Panc1 (cell line): ENCODE measurements at regions not wholly inside any gene's neighbourhood (a gene's known extent, or its start where the extent isn't known, plus 50 kb on each side); places are given as distances from the start of the nearest gene placed in this dataset.

Experiments
- ATAC-seq: fragments of 200-7000 bp; cut with Tn5 transposase; 2 replicates; pipeline ENCODE4 v1.9.1; 2020; ENCODE audit warnings: mild to moderate bottlenecking, moderate library complexity
- BruUV-seq: library from RNA; stranded (reverse); fragments of 400-500 nt; replicated peaks from 2 replicates; lab custom pipeline; 2021; lab: Mats Ljungman, UMichigan
- CTCF ChIA-PET: fragments of 300-600 bp; sonication (Branson Sonifier 250); formaldehyde crosslinking; loops from one replicate; lab custom pipeline; 2022; ENCODE audit warnings: antibody characterized with exemption; lab: Charles Lee
- POLR2A ChIA-PET: fragments of 300-600 bp; sonication (Branson Sonifier 250); formaldehyde crosslinking; loops from one replicate; lab custom pipeline; 2022; ENCODE audit warnings: antibody characterized with exemption; lab: Charles Lee
- DNase-seq: peaks from one replicate; pipeline ENCODE4 v3.0.0-alpha.2; 2010; ENCODE audit warnings: low read depth, low spot score
- H3K27ac ChIP-seq: 2 replicates; pipeline ENCODE4 v1.5.1; 2011; ENCODE audit warnings: mild to moderate bottlenecking, low read length, inconsistent platforms
- H3K27me3 ChIP-seq: fragments of 200-500 bp; sonication (Bioruptor generic); 2 replicates; pipeline ENCODE4 v1.6.0; 2014; ENCODE audit warnings: low read length, inconsistent platforms; ENCODE audit not compliant: control insufficient read depth, insufficient read depth
- H3K36me3 ChIP-seq: fragments of 200-500 bp; sonication (Bioruptor generic); 2 replicates; pipeline ENCODE4 v1.5.1; 2014; ENCODE audit warnings: inconsistent platforms, mild to moderate bottlenecking, low read length, moderate library complexity; ENCODE audit not compliant: control insufficient read depth, insufficient read depth
- H3K4me1 ChIP-seq: 2 replicates; pipeline ENCODE4 v1.5.1; 2011; ENCODE audit warnings: inconsistent platforms, mild to moderate bottlenecking, low read length, moderate library complexity; ENCODE audit not compliant: control insufficient read depth, insufficient read depth
- H3K4me3 ChIP-seq, 2 experiments: 2 replicates each; pipeline ENCODE4 v1.5.1; 2011 to 2012; ENCODE audit warnings: low read depth in 2 of 2, low read length in 2 of 2, mild to moderate bottlenecking in 2 of 2, inconsistent platforms in 1 of 2, moderate library complexity in 1 of 2
- H3K9me3 ChIP-seq: fragments of 200-500 bp; sonication (Bioruptor generic); 2 replicates; pipeline ENCODE4 v1.5.1; 2014; ENCODE audit warnings: low read depth, mild to moderate bottlenecking, inconsistent platforms, low read length, moderate library complexity; ENCODE audit not compliant: control insufficient read depth, insufficient read depth
- POLR2AphosphoS5 ChIP-seq: IDR thresholded peaks from 2 replicates; pipeline ENCODE4 v1.6.1; 2012; ENCODE audit warnings: mild to moderate bottlenecking, low read depth, low read length, moderate library complexity
- SIN3A ChIP-seq: IDR thresholded peaks from 2 replicates; pipeline ENCODE4 v1.6.1; 2012; ENCODE audit warnings: low read depth, mild to moderate bottlenecking, low read length, moderate library complexity, borderline replicate concordance; ENCODE audit not compliant: insufficient read depth
- TCF7L2 ChIP-seq: IDR thresholded peaks from 2 replicates; pipeline ENCODE4 v1.6.1; 2011; ENCODE audit warnings: mild to moderate bottlenecking, low read depth, low read length, inconsistent platforms
- in situ Hi-C: cut with HindIII; loops from 2 replicates; pipeline ENCODE4 v1.10.0; 2016; ENCODE audit warnings: low sequenced_read_pairs, low pct_unique_long_range_greater_than_20kb
- intact Hi-C: fragments of 100-400 bp; cut with micrococcal nuclease; formaldehyde crosslinking; loops from one replicate; pipeline ENCODE4 v1.10.0; 2022; ENCODE audit not compliant: unreplicated experiment
- TF ChIP-seq, protein P1 (sequence below): fragments of 450-650 bp; IDR thresholded peaks from 2 replicates; pipeline ENCODE4 v1.5.1; 2017; ENCODE audit warnings: mild to moderate bottlenecking
- TF ChIP-seq, protein P2 (sequence below), 2 experiments: IDR thresholded peaks; 2 replicates each; pipeline ENCODE4 v1.6.1; 2011 to 2012; ENCODE audit warnings: low read depth in 2 of 2, control low read depth in 1 of 2, low read length in 1 of 2, mild to moderate bottlenecking in 1 of 2, moderate library complexity in 1 of 2; ENCODE audit not compliant: insufficient read depth in 1 of 2

DNA sequence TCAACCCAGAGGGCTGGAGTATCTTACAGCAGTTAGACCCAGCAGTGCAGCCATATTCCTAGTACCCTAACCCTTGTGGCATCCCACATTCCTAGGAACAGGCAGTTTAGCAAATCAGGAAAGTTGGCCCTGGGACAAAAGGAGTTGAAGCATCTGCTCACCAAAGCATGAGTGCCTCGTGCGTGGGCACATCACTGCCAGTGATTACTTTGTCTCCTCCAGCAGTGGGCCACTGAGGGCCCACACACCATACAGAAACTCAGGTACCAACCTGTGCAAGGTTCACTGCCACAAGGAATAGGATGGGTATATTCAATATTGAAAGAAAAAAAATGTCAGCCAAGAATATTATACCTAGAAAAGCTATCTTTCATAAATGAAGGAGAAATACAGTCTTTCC is 227.5 kb upstream of the CNTN5 start:
- intact Hi-C loops (no loop called here), in situ Hi-C loops (no loop called here)
- CTCF ChIA-PET: no interaction called here
- Histone ChIP-seq H3K27ac (no peak overlapping the region), H3K4me3 (no peak overlapping the region), H3K9me3 (0 out of 2 replicates have a peak, but pooled peaks cover 3% of the 10 kb centered on the region), H3K27me3 (no peaks in the 10 kb centered on the region), H3K36me3 (no peaks in the 10 kb centered on the region), H3K4me1 (no peaks in the 10 kb centered on the region)
- BruUV-seq: no TSS peak
- DNase-seq (no peak), ATAC-seq (no peak)
- TF ChIP-seq, protein P1, sequence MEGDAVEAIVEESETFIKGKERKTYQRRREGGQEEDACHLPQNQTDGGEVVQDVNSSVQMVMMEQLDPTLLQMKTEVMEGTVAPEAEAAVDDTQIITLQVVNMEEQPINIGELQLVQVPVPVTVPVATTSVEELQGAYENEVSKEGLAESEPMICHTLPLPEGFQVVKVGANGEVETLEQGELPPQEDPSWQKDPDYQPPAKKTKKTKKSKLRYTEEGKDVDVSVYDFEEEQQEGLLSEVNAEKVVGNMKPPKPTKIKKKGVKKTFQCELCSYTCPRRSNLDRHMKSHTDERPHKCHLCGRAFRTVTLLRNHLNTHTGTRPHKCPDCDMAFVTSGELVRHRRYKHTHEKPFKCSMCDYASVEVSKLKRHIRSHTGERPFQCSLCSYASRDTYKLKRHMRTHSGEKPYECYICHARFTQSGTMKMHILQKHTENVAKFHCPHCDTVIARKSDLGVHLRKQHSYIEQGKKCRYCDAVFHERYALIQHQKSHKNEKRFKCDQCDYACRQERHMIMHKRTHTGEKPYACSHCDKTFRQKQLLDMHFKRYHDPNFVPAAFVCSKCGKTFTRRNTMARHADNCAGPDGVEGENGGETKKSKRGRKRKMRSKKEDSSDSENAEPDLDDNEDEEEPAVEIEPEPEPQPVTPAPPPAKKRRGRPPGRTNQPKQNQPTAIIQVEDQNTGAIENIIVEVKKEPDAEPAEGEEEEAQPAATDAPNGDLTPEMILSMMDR: no peak
- POLR2A ChIA-PET: no interaction called here

DNA sequence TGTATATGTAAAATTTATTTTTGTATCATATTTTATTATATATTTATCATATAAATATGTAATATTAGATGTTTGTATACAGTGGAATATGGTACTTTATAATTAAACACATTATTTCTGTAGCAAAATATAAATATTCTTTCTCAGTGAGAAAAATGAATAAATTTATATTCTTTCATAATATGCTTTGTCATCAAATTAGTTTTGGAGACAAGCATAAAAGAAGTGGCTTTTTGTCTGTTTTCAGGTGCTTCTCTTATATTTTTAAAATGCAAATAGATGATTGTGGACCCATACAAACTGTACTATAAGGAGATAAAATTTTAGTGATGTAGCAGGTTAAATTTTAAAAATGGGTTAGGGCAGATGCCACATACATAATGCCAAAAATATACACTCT is 222.4 kb upstream of the CNTN5 start:
- no peak for ATAC-seq
- Histone ChIP-seq H3K36me3 (no peaks in the 10 kb centered on the region), H3K9me3 (0 out of 2 replicates have a peak, but pooled peaks cover 3% of the 10 kb centered on the region), H3K4me3 (no peak overlapping the region), H3K4me1 (no peaks in the 10 kb centered on the region), H3K27me3 (no peaks in the 10 kb centered on the region), H3K27ac (no peak overlapping the region)
- no peak for DNase-seq
- POLR2A ChIA-PET: no interaction called here
- CTCF ChIA-PET: no interaction called here
- BruUV-seq: no TSS peak
- in situ Hi-C loops: no loop called here
- no peak for TF ChIP-seq TCF7L2
- no peak for TF ChIP-seq SIN3A
- no peak for TF ChIP-seq POLR2AphosphoS5
- TF ChIP-seq, protein P2, sequence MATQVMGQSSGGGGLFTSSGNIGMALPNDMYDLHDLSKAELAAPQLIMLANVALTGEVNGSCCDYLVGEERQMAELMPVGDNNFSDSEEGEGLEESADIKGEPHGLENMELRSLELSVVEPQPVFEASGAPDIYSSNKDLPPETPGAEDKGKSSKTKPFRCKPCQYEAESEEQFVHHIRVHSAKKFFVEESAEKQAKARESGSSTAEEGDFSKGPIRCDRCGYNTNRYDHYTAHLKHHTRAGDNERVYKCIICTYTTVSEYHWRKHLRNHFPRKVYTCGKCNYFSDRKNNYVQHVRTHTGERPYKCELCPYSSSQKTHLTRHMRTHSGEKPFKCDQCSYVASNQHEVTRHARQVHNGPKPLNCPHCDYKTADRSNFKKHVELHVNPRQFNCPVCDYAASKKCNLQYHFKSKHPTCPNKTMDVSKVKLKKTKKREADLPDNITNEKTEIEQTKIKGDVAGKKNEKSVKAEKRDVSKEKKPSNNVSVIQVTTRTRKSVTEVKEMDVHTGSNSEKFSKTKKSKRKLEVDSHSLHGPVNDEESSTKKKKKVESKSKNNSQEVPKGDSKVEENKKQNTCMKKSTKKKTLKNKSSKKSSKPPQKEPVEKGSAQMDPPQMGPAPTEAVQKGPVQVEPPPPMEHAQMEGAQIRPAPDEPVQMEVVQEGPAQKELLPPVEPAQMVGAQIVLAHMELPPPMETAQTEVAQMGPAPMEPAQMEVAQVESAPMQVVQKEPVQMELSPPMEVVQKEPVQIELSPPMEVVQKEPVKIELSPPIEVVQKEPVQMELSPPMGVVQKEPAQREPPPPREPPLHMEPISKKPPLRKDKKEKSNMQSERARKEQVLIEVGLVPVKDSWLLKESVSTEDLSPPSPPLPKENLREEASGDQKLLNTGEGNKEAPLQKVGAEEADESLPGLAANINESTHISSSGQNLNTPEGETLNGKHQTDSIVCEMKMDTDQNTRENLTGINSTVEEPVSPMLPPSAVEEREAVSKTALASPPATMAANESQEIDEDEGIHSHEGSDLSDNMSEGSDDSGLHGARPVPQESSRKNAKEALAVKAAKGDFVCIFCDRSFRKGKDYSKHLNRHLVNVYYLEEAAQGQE (IDR thresholded peaks at IDR 0.05; ENCODE audit: insufficient read depth in 1 of 2, low read depth in 2 of 2, low read length in 1 of 2): no peak
- TF ChIP-seq, protein P1: no peak
- intact Hi-C loops: no loop called here
